ENCODE measurements at regions not wholly inside any gene's neighbourhood (a gene's known extent, or its start where the extent isn't known, plus 50 kb on each side); places are given as distances from the start of the nearest gene placed in this dataset.

DNA sequence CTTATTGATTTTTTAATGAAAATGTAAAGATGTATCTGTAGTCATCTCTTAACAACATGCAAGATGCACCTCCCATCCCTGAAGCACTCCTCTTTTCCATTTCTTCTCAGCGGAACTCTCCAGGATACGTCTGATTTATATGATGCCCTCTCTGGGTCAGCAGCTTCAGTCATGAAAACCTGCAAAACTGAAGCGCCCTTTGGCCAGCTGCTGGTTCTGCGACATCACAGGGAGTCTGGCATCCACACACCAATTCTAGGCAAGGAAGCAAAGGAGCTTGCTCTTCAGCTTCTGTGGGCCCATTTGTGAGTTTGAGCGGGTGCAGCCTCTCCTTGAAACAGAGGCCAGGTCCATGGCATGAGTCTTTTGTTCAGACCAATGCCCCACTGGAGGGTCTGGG lies 1253.3 kb downstream of the TBC1D22A start:
- DNase-seq (ENCODE audit: low read depth in 4 of 4, low spot score in 2 of 4), result no peak

DNA sequence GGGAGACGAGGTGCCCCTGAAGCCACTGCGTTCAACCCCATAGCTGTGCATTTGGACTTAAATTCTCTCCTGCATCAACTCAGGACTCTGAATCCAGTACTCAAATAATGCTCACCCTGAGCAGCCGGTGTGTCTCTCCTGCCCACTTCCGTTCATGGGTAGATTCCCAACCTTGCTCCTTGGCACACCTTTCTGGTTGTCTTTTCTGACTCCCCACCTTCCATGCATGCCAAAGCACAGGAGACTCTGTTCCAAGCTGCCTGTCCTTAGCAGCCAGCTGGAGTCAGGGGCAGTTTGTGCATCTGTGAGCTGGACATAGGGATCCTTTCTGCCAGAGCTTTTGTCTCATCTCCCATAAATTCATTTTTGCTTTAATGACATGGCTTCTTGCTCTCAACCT lies 1242.5 kb downstream of the TBC1D22A start:
- DNase-seq (ENCODE audit: low read depth in 4 of 4, low spot score in 2 of 4), result no peak

DNA sequence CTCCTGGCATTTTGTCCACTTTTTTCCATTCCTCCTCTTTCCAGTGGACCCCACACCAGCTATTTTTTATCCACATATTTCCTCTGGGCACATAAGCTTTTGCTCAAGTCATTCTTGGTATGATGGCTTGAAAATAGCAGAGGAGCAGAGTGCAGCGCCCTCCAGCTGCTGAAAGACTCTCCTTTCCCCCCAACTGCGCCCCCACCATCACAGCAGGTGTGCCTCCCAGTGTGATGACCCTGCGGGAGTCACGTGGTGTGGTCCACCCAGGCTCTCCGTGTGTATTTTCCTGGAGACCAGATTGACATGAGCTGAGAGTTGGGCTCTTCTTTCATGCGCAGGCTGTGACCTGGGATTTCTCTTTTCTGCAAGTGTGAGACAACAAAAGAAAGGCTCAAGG lies 1241.6 kb downstream of the TBC1D22A start:
- no peak for DNase-seq (ENCODE audit: low read depth in 4 of 4, low spot score in 2 of 4)

GRCh38 chr22:48001101-48001500 lies 1238.7 kb downstream of the TBC1D22A start:
- DNase-seq (ENCODE audit: low read depth in 4 of 4, low spot score in 2 of 4), result no peak

DNA sequence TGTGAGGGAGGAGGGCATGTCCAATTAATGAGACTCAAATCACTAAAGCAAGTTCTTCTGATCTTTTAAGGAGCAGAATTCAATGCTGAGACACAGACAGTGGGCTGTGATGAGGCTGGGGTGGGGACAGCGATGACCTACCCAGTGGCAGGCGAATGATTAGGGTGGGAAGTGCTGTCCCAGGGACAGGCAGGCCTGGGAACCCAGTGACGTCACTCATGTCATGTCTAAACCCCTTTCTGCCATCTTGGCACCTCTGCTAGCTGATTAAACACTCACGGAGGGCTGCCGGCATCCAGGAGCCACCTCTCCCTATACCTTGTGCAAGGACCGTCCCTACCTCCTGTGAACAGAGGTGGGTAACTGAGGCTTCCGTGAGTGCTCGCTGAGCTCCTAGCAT lies 1235.2 kb downstream of the TBC1D22A start:
- DNase-seq (ENCODE audit: low read depth in 4 of 4, low spot score in 2 of 4), result no peak

DNA sequence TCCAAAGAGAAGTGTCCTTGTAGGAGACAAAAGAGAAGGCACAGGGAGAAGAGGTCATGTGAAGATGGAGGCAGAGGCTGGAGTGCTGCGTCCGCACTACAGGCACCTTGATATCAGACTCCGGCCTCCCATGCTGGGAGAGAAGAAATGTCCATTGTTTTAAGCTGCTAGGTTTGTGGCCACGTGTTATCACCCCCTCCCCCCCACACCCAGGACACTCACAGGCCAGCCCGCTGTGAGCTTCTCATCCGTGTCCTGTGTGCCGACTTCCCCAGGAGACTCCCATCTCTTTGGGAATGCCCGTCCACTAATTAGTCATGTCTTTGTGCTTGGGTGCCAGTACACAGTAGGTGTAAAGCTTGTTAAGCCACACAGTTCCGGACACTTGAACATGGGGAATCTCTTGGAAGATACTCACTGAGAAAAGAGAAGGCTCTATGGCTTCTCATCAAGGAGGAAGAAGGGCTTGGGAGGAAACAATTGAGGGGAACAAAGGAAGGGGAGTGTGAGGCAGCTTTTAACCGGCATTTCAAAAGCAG lies 1234.7 kb downstream of the TBC1D22A start:
- DNase-seq (ENCODE audit: low read depth in 4 of 4, low spot score in 2 of 4), result no peak

- DNase-seq (ENCODE audit: low read depth in 4 of 4, low spot score in 2 of 4), result no peak
Observed at GRCh38 chr22:47996446-47996857, 1234.0 kb downstream of the TBC1D22A start.

- DNase-seq (ENCODE audit: low read depth in 4 of 4, low spot score in 2 of 4), result no peak
Observed at GRCh38 chr22:47995718-47996117, 1233.3 kb downstream of the TBC1D22A start.

DNA sequence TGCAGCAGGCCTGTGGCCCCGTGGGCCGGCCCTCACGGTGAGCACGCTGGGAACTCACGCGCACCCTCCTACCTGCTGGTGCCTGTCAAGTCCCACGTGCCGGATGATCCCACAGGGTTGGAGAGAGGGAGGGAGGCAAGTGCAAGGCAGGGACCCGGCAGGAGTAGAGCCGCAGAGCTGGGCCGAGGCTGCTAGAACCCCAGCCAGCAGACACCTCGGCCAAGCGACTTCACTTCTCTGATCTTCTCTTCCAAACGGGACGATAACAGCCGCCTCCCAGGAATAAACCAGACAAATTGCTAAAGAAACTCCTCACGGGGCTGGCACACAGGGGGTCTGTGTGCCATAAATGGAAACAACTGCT lies 1232.8 kb downstream of the TBC1D22A start:
- no peak for DNase-seq (ENCODE audit: low read depth in 4 of 4, low spot score in 2 of 4)

GRCh38 chr22:47994601-47995263 lies 1232.3 kb downstream of the TBC1D22A start:
- DNase-seq (ENCODE audit: low read depth in 4 of 4, low spot score in 2 of 4), result no peak

- no peak for DNase-seq (ENCODE audit: low read depth in 4 of 4, low spot score in 2 of 4)
Observed at GRCh38 chr22:47994045-47994444, 1231.6 kb downstream of the TBC1D22A start.

GRCh38 chr22:47990481-47990880 lies 1228.0 kb downstream of the TBC1D22A start:
- no peak for DNase-seq (ENCODE audit: low read depth in 4 of 4, low spot score in 2 of 4)

- no peak for DNase-seq (ENCODE audit: low read depth in 4 of 4, low spot score in 2 of 4)
Observed at GRCh38 chr22:47987885-47988515, 1225.5 kb downstream of the TBC1D22A start.

DNA sequence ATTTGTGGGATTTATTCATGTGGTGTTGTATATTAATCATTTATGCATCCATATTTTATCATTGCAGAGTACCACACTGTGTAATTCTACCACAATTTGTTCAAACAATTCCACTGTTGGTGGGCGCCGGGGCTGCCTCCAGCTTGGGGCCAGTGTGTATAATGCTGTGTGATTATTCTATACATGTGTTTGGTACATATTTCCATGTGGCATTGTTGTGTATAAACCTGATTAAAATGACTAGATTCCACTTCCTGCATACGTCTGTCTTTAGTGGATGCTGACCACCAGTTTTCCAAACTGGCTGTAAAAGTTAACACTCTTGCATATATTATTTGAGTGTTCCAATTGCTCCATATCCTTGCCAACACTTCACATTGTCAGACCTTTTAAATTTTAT lies 1213.8 kb downstream of the TBC1D22A start:
- no peak for DNase-seq (ENCODE audit: low read depth in 4 of 4, low spot score in 2 of 4)

DNA sequence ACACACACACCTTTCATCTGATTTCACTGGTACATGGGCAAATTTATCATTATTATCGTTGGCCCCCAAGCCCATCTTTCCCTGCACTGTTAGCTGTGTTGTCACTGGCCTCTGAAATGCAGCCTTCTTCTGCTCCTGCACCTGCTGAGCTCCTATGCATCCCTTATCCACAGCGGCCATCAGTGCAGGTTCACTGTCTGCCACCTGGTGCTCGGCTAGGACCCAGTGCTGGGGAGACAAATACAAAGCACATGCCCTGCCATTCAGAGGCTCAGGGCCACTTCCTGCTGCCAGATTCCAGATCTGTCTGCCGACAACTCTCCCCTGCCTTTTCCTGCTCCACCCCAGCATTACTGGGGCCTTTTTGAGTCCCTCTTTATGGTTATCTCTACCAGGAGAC lies 1205.4 kb downstream of the TBC1D22A start:
- DNase-seq (ENCODE audit: low read depth in 4 of 4, low spot score in 2 of 4), result no peak

DNA sequence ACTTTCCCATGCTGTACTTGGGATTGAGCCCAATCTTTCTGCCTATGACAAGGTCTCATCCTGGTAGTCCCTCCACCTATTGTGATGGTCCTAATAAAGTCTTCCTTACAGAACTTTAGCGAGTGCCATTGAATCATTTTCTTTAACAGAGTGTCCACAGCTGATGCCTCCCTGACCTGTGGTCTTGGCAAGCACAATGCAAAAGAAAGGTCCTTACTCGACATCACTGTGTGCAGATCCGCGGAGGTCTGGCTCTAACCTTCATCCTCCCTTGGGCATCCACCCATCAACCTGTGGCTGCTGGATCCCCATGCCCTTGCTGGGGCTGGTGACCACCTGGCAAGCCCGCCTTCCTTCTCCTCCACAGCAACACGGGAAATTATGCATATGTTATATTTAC lies 1203.9 kb downstream of the TBC1D22A start:
- DNase-seq (ENCODE audit: low read depth in 4 of 4, low spot score in 2 of 4), result no peak

DNA sequence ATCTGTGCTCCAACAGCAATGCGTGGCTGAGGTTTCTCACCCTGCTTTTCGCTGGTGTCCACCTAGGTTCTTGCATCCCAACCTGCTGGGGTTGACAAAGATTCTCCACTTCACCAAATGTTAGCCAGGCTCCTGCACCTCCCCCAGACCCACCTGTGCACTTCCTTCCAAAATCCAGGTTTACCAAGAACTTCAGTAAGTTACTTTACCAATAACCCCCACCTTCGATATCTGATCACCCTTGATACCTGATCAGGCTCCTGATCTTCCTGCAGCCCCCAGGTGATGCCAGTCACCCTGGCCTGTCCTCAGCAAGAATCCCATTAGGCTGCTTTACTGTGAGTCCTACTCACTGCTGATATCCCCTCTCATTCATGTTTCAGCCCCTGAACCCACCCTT lies 1203.4 kb downstream of the TBC1D22A start:
- DNase-seq (ENCODE audit: low read depth in 4 of 4, low spot score in 2 of 4), result no peak

GRCh38 chr22:47965066-47965465 lies 1202.6 kb downstream of the TBC1D22A start:
- DNase-seq (ENCODE audit: low read depth in 4 of 4, low spot score in 2 of 4), result no peak

- no peak for DNase-seq (ENCODE audit: low read depth in 4 of 4, low spot score in 2 of 4)
Observed at GRCh38 chr22:47963660-47964059, 1201.2 kb downstream of the TBC1D22A start.

- no peak for DNase-seq (ENCODE audit: low read depth in 4 of 4, low spot score in 2 of 4)
Observed at GRCh38 chr22:47957649-47958048, 1195.2 kb downstream of the TBC1D22A start.

DNA sequence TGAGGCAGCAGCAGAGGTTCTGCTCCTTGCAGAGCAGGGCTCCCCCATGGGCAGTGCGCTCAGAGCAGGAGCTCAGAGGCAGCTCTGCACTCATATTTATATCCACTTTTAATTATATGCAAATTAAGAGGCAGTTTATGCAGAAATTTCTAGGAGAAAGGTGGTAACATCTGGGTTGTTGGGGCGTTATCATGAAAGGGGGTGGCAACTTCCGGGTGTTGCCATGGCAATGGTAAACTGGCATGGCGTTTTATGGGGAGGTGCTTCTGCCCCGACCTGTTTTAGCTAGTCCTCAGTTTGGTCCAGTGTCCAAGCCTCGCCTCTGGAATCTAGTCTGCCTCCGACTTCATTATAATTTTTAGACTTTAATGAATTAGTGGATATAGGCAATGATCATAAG lies 1191.7 kb downstream of the TBC1D22A start:
- no peak for DNase-seq (ENCODE audit: low read depth in 4 of 4, low spot score in 2 of 4)

- DNase-seq (ENCODE audit: low read depth in 4 of 4, low spot score in 2 of 4), result no peak
Observed at GRCh38 chr22:47944941-47945340, 1182.5 kb downstream of the TBC1D22A start.

Measured in left renal cortex interstitium (tissue), 4 donors.